WERI-Rb-1 (cell line): ENCODE measurements at regions not wholly inside any gene's neighbourhood (a gene's known extent, or its start where the extent isn't known, plus 50 kb on each side); places are given as distances from the start of the nearest gene placed in this dataset.

Experiments used
- DNase-seq: peaks from one replicate; pipeline ENCODE4 v3.0.0-alpha.2; 2020
- H3K27ac ChIP-seq: fragments of 250-450 bp; sonication (Bioruptor Pico); 2 replicates; pipeline ENCODE4 v1.5.1; 2020; ENCODE audit warnings: mild to moderate bottlenecking, moderate library complexity
- H3K27me3 ChIP-seq: fragments of 250-450 bp; sonication (Bioruptor Pico); 2 replicates; pipeline ENCODE4 v1.5.1; 2021; ENCODE audit warnings: mild to moderate bottlenecking, low read depth, moderate library complexity; ENCODE audit not compliant: insufficient read depth, severe bottlenecking
- H3K36me3 ChIP-seq: fragments of 250-450 bp; sonication (Bioruptor Pico); 2 replicates; pipeline ENCODE4 v1.5.1; 2020; ENCODE audit warnings: mild to moderate bottlenecking, moderate library complexity
- H3K4me3 ChIP-seq: 2 replicates; pipeline ENCODE4 v1.5.1; 2011; ENCODE audit warnings: low read depth, mild to moderate bottlenecking, control low read depth, low read length
- H3K9me3 ChIP-seq: fragments of 250-450 bp; sonication (Bioruptor Pico); 2 replicates; pipeline ENCODE4 v1.5.1; 2021; ENCODE audit warnings: mild to moderate bottlenecking, moderate library complexity; ENCODE audit not compliant: severe bottlenecking
- CTCF ChIP-seq: IDR thresholded peaks from 2 replicates; pipeline ENCODE4 v1.5.1; 2011; ENCODE audit warnings: low read depth, mild to moderate bottlenecking, control low read depth, inconsistent platforms, low read length

- Histone ChIP-seq H3K4me3 (no peak overlapping the region), H3K36me3 (no peaks in the 10 kb centered on the region), H3K9me3 (peaks cover 10% of the 10 kb centered on the region), H3K27ac (no peak overlapping the region), H3K27me3 (no peaks in the 10 kb centered on the region)
- no peak for DNase-seq
- TF ChIP-seq CTCF: no peak
These were observed 450.8 kb downstream of the HAPSTR1 start for GRCh38 chr16:9542165-9542755.

GRCh38 chr16:9545522-9546437 lies 454.3 kb downstream of the HAPSTR1 start:
- no peak overlapping the region for H3K27ac ChIP-seq
- no peaks in the 10 kb centered on the region for H3K9me3 ChIP-seq
- no peaks in the 10 kb centered on the region for H3K36me3 ChIP-seq
- DNase-seq: no peak
- no peak for TF ChIP-seq CTCF
- H3K27me3 ChIP-seq: no peaks in the 10 kb centered on the region
- H3K4me3 ChIP-seq: no peak overlapping the region

- DNase-seq: no peak
- TF ChIP-seq CTCF: no peak
- H3K27me3 ChIP-seq: no peaks in the 10 kb centered on the region
- no peaks in the 10 kb centered on the region for H3K36me3 ChIP-seq
- no peak overlapping the region for H3K4me3 ChIP-seq
- no peaks in the 10 kb centered on the region for H3K9me3 ChIP-seq
- H3K27ac ChIP-seq: no peak overlapping the region
These were observed 455.0 kb downstream of the HAPSTR1 start for GRCh38 chr16:9546438-9546786.

GRCh38 chr16:9549487-9549886 lies 458.0 kb downstream of the HAPSTR1 start:
- H3K36me3 ChIP-seq: no peaks in the 10 kb centered on the region
- H3K27ac ChIP-seq: no peak overlapping the region
- H3K27me3 ChIP-seq: no peaks in the 10 kb centered on the region
- TF ChIP-seq CTCF: no peak
- H3K9me3 ChIP-seq: no peaks in the 10 kb centered on the region
- H3K4me3 ChIP-seq: no peak overlapping the region
- no peak for DNase-seq

GRCh38 chr16:9555051-9555450 lies 463.6 kb downstream of the HAPSTR1 start:
- Histone ChIP-seq H3K36me3 (no peaks in the 10 kb centered on the region), H3K4me3 (no peak overlapping the region), H3K27me3 (no peaks in the 10 kb centered on the region), H3K27ac (no peak overlapping the region), H3K9me3 (no peaks in the 10 kb centered on the region)
- no peak for TF ChIP-seq CTCF
- DNase-seq: no peak
